ENCODE measurements at regions not wholly inside any gene's neighbourhood (a gene's known extent, or its start where the extent isn't known, plus 50 kb on each side); places are given as distances from the start of the nearest gene placed in this dataset.

DNA sequence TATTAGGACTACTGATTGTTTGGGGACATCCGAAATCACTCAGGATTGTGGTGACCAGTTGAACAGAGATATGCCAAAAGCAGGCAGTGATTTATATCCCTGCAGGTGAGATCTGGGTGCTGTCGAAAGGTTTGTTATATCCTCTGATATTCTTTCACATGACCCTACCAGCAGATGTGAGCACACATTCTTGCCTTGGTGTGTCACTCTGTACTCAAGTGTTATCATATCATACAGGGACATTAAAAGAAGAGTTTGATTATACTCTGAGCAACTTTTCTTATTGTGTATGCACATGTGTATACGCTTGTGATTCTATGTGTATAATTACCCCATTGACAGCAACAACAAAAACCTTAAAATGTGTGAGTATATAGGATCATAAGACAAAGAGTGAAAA is 381.2 kb upstream of the IGFBP7 start:
- Histone ChIP-seq H3K27ac (ENCODE audit: control insufficient read depth, insufficient read depth) (no peak overlapping the region), H3K27me3 (replicated peaks in 1 of 2; ENCODE audit: control insufficient read depth in 2 of 2, insufficient read depth in 2 of 2, low read length in 1 of 2) (no peaks in the 10 kb centered on the region), H3K4me1 (ENCODE audit: control insufficient read depth, insufficient read depth, low read length) (no peaks in the 10 kb centered on the region), H2AFZ (ENCODE audit: control insufficient read depth, low read depth, low read length) (no peak overlapping the region), H3K4me3 (no peak overlapping the region), H3K36me3 (ENCODE audit: control insufficient read depth in 2 of 2, insufficient read depth in 2 of 2, low read length in 1 of 2) (no peaks in the 10 kb centered on the region), H3K79me2 (ENCODE audit: control insufficient read depth, insufficient read depth, low read length) (no peaks in the 10 kb centered on the region), H3K9me3 (replicated peaks; ENCODE audit: control insufficient read depth, insufficient read depth, low read length) (no peaks in the 10 kb centered on the region), H3K9ac (ENCODE audit: control insufficient read depth, insufficient read depth, low read length) (no peak overlapping the region), H3K4me2 (ENCODE audit: control insufficient read depth, insufficient read depth) (no peak overlapping the region), H4K20me1 (ENCODE audit: control insufficient read depth, insufficient read depth) (no peaks in the 10 kb centered on the region)
- in situ Hi-C loops (cut with MboI), result loop anchor here (10.0 kb wide), 1 partner anchor 63 kb away; no protein-coding TSS in a partner anchor
- DNase-seq (ENCODE audit: low read depth, low spot score), result no peak
- ChIA-PET SMC1A (ENCODE audit: uncharacterized antibody, unreplicated experiment) (no interaction called here), CTCF (no interaction called here), POLR2A (no interaction called here), RAD21 (ENCODE audit: unreplicated experiment) (no interaction called here)
- TF ChIP-seq FOS (IDR thresholded peaks at IDR 0.05; ENCODE audit: borderline replicate concordance, extremely low read depth, insufficient read length) (no peak), WRNIP1 (IDR thresholded peaks at IDR 0.05; ENCODE audit: borderline replicate concordance, low read depth, low read length) (no peak)
- BruUV-seq (replicated peaks), result no TSS peak
- ATAC-seq, result no peak
- intact Hi-C loops (cut with micrococcal nuclease; ENCODE audit: unreplicated experiment), result no loop called here
- WGBS (ENCODE audit: insufficient coverage, insufficient replicate concordance, low lambda C conversion rate, missing lambda C conversion rate), result 41% methylated on average over 3 of the region's 3 CpGs
- no peak for FAIRE-seq

DNA sequence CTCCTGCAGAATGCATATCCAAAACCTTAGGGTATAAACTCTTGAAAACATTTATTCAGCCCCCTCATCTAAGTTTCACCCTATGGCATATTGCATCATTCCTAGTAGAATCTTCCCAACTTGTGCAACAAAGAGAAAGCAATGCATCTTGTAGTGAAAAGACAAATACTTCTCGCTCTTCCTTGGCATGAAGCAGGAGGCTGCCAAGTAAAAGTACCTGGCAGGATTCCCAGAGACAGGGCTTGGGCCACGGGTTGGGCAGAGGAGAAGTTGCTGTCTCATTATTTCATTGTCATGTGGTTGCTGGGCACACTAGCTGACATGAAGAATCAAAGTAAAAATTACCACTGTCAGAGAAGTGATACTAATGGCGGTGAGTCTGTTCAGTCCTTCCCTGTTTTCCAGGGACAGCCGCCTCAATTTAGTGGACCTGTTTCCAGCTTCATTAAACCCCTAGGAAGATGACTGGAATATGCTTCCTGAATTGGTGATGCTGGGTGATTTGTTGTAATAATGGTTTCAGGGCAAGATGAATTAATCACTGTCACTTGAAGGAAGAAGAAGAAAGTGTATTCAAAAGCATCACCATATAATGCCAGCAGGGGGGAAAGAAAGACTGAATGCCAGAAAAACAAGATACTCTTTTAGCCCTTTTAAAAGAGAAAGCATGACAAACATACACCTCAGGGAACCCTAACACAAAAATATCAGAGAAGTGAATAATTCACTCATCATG is 380.5 kb upstream of the IGFBP7 start:
- H3K4me1 ChIP-seq (ENCODE audit: control insufficient read depth, insufficient read depth, low read length), result no peaks in the 10 kb centered on the region
- H3K79me2 ChIP-seq (ENCODE audit: control insufficient read depth, insufficient read depth, low read length), result no peaks in the 10 kb centered on the region
- no peak overlapping the region for H3K4me3 ChIP-seq
- no peaks in the 10 kb centered on the region for H3K9me3 ChIP-seq (replicated peaks; ENCODE audit: control insufficient read depth, insufficient read depth, low read length)
- ChIA-PET POLR2A (no interaction called here), CTCF (no interaction called here), RAD21 (ENCODE audit: unreplicated experiment) (no interaction called here), SMC1A (ENCODE audit: uncharacterized antibody, unreplicated experiment) (no interaction called here)
- H3K27ac ChIP-seq (ENCODE audit: control insufficient read depth, insufficient read depth), result no peak overlapping the region
- no peak overlapping the region for H2AFZ ChIP-seq (ENCODE audit: control insufficient read depth, low read depth, low read length)
- H3K36me3 ChIP-seq (ENCODE audit: control insufficient read depth in 2 of 2, insufficient read depth in 2 of 2, low read length in 1 of 2), result no peaks in the 10 kb centered on the region
- no TSS peak for BruUV-seq (replicated peaks)
- H3K27me3 ChIP-seq (replicated peaks in 1 of 2; ENCODE audit: control insufficient read depth in 2 of 2, insufficient read depth in 2 of 2, low read length in 1 of 2), result no peaks in the 10 kb centered on the region
- H3K4me2 ChIP-seq (ENCODE audit: control insufficient read depth, insufficient read depth), result no peak overlapping the region
- no peak for FAIRE-seq
- intact Hi-C loops (cut with micrococcal nuclease; ENCODE audit: unreplicated experiment) (no loop called here), in situ Hi-C loops (cut with MboI) (loop anchor here (10.0 kb wide), 1 partner anchor 64 kb away; no protein-coding TSS in a partner anchor)
- DNase-seq (ENCODE audit: low read depth, low spot score), result no peak
- no peak overlapping the region for H3K9ac ChIP-seq (ENCODE audit: control insufficient read depth, insufficient read depth, low read length)
- H4K20me1 ChIP-seq (ENCODE audit: control insufficient read depth, insufficient read depth), result no peaks in the 10 kb centered on the region
- WGBS (ENCODE audit: insufficient coverage, insufficient replicate concordance, low lambda C conversion rate, missing lambda C conversion rate), result 23% methylated on average over 4 of the region's 4 CpGs
- no peak for ATAC-seq
- TF ChIP-seq NRF1 (conservative IDR thresholded peaks at IDR 0.05; ENCODE audit: low read depth, low read length) (no peak), NR2C1 (IDR thresholded peaks at IDR 0.05) (no peak), IRF4 (IDR thresholded peaks at IDR 0.05; ENCODE audit: low read depth, low read length) (no peak), MYB (IDR thresholded peaks at IDR 0.05; ENCODE audit: borderline replicate concordance, low read depth, low read length) (no peak), SUZ12 (IDR thresholded peaks at IDR 0.05; ENCODE audit: unreplicated experiment) (no peak), TCF3 (IDR thresholded peaks at IDR 0.05; ENCODE audit: borderline replicate concordance, insufficient read depth, low read depth, low read length) (no peak), NR2C2 (IDR thresholded peaks at IDR 0.05; ENCODE audit: borderline replicate concordance, control insufficient read depth, insufficient read length, low read depth) (no peak), WRNIP1 (IDR thresholded peaks at IDR 0.05; ENCODE audit: borderline replicate concordance, low read depth, low read length) (no peak), CHD2 (IDR thresholded peaks at IDR 0.05; ENCODE audit: borderline replicate concordance, low read depth, low read length) (no peak), SMARCA5 (IDR thresholded peaks at IDR 0.05) (no peak), POU2F2 (IDR thresholded peaks at IDR 0.05; ENCODE audit: borderline replicate concordance, low read depth, low read length) (no peak), ZNF24 (IDR thresholded peaks at IDR 0.05) (no peak), JUNB (IDR thresholded peaks at IDR 0.05) (no peak), NR2F1 (conservative IDR thresholded peaks at IDR 0.05) (no peak), NFYB (IDR thresholded peaks at IDR 0.05; ENCODE audit: insufficient read depth, low read depth, low read length) (no peak)
- TF ChIP-seq, protein P1, sequence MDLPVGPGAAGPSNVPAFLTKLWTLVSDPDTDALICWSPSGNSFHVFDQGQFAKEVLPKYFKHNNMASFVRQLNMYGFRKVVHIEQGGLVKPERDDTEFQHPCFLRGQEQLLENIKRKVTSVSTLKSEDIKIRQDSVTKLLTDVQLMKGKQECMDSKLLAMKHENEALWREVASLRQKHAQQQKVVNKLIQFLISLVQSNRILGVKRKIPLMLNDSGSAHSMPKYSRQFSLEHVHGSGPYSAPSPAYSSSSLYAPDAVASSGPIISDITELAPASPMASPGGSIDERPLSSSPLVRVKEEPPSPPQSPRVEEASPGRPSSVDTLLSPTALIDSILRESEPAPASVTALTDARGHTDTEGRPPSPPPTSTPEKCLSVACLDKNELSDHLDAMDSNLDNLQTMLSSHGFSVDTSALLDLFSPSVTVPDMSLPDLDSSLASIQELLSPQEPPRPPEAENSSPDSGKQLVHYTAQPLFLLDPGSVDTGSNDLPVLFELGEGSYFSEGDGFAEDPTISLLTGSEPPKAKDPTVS (IDR thresholded peaks at IDR 0.05; ENCODE audit: low read depth, low read length), result no peak

Measured in GM12878 (cell line).